Neural cell (in vitro differentiated cells): ENCODE measurements at regions not wholly inside any gene's neighbourhood (a gene's known extent, or its start where the extent isn't known, plus 50 kb on each side); places are given as distances from the start of the nearest gene placed in this dataset.

Experiments
- CTCF ChIP-seq: fragments of 450-650 bp; IDR thresholded peaks from 2 replicates; pipeline ENCODE4 v1.5.1; 2014; ENCODE audit warnings: antibody characterized with exemption, mild to moderate bottlenecking, moderate library complexity; ENCODE audit not compliant: poor library complexity, severe bottlenecking
- EZH2 ChIP-seq: fragments of 200-600, 300-800 bp; shearing (Covaris generic), sonication (generic); IDR thresholded peaks from 2 replicates; pipeline ENCODE4 v1.6.1; 2014; ENCODE audit warnings: antibody characterized with exemption, low read length, borderline replicate concordance, mild to moderate bottlenecking; ENCODE audit not compliant: insufficient read depth, poor library complexity, severe bottlenecking
- POLR2AphosphoS5 ChIP-seq: IDR thresholded peaks from 2 replicates; pipeline ENCODE4 v1.6.1; 2012
- RAD21 ChIP-seq: fragments of 450-650 bp; conservative IDR thresholded peaks from 2 replicates; pipeline ENCODE4 v1.6.1; 2014; ENCODE audit warnings: antibody characterized with exemption, mild to moderate bottlenecking, moderate library complexity

GRCh38 chr18:68283834-68284233 lies 431.1 kb downstream of the TMX3 start:
- TF ChIP-seq RAD21 = no peak
- no peak for TF ChIP-seq CTCF
- no peak for TF ChIP-seq EZH2
- TF ChIP-seq POLR2AphosphoS5 = no peak
